HG02884 (cell line): ENCODE measurements at regions not wholly inside any gene's neighbourhood (a gene's known extent, or its start where the extent isn't known, plus 50 kb on each side); places are given as distances from the start of the nearest gene placed in this dataset.
"Not testable (repeated sequence)": the region's sequence is repeated elsewhere in the genome, so short reads cannot be mapped to it uniquely, and the experiment has no call there.

ENCODE experiments used
- ATAC-seq: cut with Tn5 transposase; IDR thresholded peaks from one replicate; pipeline ENCODE4 v1.9.1; 2021; ENCODE audit warnings: mild to moderate bottlenecking, moderate library complexity; ENCODE audit not compliant: unreplicated experiment

DNA sequence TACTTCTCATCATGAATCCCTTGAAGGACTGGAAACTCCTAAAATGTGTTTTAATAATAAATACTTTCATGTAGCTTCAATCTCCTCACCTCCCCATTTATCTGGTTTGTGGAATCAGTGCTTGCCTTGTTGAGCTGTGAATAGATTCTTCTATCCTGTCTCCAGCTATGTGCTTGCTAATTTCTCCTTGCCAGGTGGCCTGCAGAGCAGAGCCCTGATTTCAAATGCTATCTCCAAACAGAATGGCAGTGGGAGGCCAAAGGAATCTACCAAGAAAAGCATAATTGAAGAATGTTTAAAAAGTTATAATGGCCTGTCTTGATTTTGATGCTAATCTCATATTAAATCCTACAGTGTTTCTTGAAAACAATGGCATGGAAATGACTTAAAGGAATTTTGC, 309.3 kb upstream of the CHORDC1 start:
- ATAC-seq = no peak

DNA sequence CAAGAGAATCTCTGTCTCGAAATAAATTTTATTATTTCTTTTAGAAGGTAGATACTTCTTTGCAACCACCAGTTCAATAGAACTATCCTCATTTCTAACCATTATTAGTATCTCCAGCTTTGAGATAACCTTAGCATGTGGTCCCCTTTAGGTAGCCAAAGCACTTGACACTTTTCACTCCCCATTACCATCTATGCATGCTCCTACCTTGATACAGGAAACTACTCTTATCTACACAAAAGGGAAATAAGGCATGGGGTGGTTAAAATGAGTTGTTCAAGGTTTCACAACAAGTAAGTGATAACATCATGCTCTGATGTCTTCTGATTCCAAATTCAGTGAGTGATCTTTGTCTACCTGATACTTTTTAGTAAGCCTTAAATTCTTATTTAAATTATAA, 308.2 kb upstream of the CHORDC1 start:
- ATAC-seq = no peak

DNA sequence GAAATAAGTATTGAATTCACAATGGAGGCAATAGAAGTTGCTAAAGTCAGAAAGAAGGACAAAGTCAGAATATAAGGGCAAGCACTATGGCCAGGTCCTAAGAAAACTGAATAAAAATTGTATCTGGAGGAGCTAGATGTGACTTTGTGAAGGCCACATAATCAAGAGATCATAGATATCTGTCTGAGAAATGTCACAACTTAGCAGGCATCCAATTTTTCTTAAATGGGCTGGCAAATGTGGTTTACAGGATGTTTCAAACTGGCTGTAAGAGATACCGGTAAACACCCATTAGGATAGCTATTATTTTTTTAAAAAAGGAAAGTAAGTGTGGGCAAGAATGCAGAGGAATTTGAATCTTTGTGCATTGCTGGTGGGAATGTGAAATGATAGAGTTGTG, 303.1 kb upstream of the CHORDC1 start:
- ATAC-seq = no peak

DNA sequence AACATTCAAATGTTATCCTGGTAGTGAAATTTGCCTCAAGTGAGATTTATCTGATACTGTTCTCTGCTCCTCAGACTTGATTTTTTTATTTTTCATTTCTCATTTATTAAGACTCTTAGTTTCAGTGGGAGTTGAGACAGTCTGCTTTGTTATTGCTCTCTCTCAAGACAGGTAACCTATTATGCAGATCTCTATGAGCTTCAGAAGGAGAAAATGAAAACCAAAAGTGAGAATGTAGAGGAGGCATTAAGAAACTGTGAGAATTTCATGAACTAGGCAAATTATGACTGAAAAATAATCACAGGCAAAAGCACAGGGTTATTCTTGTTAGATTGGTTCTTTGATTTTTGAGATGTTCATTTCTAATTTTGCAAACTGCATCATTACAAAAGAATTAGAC, 290.0 kb upstream of the CHORDC1 start:
- ATAC-seq = peak; percentile 78

DNA sequence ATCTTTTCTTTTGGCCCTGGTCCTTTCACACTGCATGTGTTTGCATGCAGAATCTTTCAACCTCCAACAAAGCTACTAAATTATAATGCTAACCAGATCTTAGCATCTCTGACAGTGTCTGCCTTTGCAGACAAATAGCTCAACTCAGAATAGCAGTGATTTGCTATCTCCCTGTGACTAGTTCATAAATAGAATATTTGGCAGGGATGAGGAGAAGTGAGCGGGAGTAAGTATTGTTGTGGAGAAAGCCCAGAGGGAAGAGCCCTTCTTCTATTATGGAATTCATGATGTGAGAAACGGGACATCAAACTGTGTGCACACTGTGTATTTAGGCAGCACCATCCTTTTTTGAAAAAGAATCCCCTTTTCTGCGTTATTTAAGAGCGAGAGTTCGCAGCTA, 288.0 kb upstream of the CHORDC1 start:
- ATAC-seq = no peak

DNA sequence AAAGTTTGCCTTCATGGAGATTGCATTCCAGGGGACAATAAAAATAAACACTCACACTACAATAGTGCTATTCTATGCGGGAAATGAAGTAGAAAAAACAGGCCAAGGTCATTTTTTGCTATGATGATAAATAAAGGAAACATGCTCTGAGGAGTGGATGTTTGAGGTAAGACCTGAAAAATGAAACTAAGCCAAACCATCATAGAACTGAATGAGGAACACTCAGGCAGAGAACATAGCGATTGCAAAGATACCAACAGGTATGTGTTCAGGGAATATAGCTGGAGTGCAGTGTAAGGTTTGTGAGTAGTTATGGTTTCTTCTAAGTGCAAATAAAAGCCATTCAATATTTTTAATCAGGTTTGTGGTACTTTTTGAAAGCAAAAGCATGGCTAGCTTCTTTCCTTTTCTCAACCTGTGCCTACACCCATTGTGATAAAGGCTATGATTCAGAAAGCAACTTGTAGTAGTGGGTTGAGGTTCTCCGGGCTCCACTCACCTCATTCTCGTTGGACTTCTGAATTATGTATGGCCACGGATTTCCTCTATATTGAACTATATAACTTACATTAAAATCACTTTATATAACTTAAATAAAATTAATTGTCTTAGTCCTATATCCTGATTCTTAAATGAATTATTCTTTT, 278.2 kb upstream of the CHORDC1 start:
- no peak for ATAC-seq

DNA sequence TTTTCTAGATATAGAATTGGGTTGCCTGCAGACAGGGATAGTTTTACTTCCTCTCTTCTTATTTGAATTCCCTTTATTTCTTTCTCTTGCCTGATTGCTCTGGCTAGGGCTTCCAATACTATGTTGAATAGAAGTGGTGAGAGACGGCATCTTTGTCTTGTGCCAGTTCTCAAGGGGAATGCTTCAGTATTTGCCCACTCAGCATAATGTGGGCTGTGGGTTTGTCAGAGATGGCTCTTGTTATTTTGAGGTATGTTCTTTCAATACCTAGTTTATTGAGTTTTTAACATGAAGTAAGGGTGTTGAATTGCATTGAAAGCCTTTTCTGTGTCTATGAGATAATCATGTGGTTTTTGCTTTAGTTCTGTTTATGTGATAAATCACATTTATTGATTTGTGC, 273.9 kb upstream of the CHORDC1 start:
- no peak for ATAC-seq

DNA sequence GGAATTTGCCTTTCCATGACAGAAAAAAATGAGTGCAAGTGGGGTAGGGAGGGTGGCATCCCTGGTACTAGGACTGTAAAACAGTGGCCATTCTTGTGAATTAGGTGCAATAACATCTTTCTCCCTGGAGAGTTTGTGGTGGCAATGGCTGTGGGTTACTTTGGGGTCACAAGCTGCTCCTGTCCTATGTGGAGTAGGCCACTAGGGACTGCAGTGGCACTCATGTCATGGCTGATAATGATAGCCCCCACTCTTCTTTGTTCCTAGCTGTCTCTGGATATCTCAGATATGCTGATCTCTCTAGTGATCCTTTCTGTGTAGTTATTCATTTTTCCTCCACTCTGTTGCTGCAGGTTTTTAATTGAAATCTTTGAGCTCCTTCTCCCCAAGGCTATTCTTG, 270.5 kb upstream of the CHORDC1 start:
- no peak for ATAC-seq

DNA sequence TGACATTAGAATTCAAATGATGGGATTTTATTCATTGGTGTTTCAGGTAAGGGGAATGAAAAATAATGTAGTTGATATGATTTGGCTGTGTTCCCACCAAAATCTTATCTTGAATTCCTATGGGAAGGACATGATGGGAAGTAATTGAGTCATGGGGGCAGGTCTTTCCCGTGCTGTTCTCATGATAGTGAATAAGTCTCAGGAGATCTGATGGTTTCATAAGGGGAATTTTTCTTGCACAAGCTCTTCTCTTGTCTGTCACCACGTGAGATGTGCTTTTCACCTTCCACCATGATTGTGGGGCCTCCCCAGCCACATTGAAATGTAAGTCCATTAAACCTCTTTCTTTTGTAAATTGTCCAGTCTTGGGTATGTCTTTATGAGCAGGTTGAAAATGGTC, 268.6 kb upstream of the CHORDC1 start:
- no peak for ATAC-seq

DNA sequence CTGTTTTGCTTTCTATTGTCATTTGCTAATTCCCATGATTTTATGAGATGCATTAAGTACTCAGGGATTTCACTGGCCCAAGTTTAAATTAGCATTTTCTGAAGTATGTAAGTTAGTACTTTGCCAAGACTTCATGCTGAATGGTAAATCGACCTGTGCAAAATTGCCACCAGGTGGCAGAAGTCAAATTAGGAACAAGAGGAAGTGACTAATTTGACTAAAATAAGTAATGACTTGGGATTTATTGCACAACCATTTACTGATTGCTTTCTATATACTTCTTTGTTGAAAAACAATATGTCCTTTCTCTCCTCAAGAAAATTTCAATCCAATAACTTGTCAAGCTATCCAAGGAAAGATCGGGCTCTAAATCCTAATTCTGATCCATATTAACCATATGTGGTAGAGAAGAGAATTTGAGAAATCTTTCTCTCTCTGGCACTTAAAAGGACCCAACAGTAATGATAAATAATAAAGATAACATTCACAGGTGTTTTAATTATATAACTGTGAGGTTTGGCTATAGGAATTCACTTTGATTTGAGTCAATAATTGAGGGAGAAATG, 253.7 kb upstream of the CHORDC1 start:
- ATAC-seq = peak; percentile 70

DNA sequence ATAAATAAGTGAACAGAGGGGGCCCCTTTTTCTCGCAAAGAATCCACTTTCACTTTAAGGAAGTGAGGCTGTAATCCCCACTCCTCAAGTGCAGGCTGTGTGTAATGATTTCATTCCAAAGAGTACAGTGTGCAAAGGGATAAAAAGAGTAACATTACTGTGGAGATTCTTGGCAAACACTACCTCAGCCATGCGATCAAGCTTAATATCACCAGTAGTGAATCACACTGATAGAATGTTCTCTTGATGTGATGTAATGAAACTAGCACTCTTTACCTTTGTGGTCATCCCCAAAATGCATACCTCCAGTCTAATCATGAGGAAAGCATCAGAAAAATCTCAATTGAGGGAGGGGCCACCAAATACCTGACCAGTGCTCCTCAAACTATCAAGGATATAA, 246.1 kb upstream of the CHORDC1 start:
- ATAC-seq = no peak

DNA sequence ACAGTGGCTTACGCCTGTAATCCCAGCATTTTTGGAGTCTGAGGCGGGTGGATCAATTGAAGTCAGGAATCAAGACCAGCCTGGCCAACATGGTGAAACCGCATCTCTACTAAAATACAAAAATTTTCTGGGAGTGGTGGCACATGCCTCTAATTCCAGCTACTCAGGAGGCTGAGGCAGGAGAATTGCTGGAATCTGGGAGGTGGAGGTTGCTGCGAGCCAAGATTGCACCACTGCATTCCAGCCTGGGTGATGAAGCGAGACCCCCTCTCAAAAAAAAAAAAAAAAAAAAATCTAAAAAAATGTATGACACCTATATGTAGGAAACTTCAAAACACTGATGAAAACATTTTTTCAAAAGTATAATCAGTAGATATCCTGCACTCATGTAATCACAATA, 242.7 kb upstream of the CHORDC1 start:
- ATAC-seq = no peak

DNA sequence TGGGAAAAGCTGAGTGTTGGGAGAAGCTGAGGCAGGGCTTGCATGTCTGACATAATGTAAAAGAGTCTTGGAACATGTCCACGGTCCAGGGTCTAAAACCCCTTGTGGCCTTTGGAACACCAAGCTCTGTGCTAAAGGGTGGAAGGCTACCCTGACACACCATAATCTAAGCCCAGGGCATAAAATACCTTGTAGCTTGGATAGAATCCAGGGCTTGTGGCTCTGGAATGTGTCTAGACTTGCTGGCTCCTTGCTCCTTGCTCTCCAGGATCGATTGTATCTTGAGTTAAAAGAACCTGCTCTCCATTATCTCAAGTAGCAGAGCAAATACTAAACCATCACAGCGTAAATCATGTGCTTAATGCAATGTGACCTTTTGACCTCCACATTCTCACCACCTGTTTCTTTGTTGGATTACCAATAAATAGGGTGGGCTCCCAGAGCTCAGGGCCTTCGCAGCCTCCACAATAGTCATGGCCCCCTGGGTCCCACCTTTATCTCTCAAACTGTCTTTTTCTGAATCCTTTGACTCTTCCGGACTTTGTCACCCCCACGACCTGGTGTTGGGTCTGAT, 232.6 kb upstream of the CHORDC1 start:
- ATAC-seq = not testable (repeated sequence)

DNA sequence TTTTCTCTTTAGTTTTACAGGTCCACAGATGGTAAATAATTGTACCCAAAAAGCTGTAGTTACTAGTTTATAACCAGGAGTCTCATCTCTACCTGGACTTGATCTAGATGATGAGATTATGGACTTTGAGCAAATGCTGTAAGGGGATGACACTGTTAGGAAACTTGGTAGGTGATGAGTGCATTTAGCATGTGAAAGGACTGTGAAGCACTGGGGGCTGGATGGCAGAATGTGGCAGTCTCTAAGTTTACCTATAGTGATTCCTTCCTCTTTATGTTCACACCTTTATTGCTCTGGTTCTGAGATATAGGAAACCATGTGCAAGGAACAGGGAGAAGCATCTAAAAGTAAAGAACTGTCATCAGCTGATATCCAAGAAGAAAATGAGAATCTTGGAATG, 230.7 kb upstream of the CHORDC1 start:
- no peak for ATAC-seq

DNA sequence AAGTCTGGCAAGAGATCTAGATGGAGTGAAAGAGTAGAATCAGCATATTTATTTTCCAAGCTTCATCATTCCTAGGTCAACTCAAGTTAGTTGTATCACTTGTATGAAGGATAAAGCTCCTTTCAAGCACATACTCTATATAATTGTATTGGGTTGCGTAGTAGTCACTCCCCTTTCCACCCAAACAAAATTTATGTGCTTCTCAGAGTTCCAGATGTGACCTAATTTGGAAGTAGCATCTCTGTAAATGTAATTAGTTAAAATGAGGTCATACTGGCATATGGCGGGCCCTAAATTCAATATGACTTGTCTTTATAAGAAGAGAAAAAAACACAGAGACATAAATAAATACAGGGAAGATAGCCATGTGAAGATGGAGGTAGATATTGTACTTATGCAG, 226.8 kb upstream of the CHORDC1 start:
- ATAC-seq = no peak

DNA sequence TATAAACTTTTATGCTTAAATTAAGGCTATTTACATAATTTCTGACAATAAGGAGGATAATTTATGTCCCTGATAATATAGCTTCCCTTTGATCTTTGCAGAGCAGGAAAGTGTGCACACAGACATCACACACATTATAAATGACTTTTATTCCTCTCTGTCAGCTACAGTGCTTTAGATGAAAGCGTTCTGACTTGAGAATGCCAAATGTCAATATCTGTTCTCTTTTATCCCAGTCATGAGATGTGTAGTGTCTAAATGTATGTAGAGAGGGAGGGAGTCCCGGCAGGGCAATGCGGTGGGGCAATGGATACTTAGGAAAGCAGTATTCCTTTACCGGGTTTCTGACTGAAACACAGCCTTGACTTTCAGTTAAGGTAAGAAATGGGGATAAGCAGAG, 225.4 kb upstream of the CHORDC1 start:
- ATAC-seq = no peak

DNA sequence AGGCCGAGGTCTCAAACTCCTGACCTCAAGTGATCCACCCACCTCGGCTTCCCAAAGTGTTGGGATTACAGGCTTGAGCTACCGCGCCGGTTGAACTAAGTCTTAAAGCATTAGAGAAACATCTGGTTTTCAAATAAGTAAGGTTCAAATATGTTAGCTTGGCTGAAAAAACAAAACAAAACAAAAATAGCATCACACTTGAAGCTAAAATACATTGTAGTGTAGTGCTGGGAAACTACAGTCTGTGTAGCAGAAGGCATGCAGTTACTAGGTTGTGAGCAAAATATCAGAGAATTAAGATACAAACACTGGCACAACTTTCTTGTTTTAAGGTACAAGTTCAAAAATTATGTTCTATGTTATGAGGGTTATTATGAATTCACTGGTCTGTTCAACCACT, 224.8 kb upstream of the CHORDC1 start:
- ATAC-seq = no peak

DNA sequence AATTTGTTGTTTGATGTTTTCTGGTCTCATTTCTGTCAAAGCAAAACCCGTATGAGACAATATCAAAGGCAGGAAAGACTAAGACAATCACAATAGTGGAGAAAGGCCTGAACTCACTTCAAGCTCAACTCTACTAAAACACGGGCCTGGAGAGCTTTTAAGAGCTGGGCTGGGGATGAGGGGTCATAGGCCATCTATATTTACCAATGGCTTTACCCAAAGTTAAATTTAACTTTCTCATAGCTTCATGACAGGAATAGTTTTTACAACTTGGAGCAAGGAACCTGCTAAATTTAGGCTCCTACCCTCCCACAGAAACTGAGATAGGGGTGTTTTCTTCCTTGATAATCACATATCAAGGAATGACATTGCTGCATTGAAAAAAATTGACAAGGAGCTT, 223.4 kb upstream of the CHORDC1 start:
- no peak for ATAC-seq

DNA sequence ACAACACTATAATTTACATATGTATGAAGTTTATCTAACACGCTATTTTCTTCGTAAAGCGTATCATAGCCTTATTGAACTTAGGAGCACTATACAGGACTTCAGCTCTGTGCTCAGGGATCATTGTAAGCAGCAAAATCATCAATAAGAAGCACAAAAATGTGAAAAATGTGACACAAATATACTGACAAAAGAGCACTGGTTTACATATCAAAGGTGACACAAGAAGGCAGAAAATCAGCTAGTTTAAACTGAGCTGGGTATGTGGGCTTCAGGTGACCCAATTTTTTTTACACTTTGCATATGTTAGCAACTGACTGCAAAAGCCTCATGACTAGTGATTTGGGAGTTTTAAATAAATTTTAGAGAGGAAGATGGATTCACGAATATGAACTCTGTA, 215.2 kb upstream of the CHORDC1 start:
- no peak for ATAC-seq

DNA sequence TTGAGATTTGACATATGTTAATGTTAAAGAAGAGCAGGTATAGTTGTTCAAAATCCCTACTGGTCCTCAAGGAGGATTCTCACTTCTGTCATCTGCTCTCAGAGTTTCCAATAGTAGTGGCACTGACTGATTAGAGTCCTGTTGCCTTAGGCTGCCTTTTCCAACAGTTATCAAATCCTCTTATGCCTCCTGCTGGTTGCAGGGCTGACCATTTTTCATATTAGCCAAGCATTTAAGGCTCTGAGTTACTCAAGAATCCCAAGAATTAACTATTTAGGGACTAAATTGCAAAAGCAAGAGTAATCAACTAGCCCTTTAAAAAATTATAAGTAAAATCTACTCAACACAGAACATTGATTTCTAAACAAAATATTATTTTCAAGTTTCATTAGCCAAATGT, 212.0 kb upstream of the CHORDC1 start:
- no peak for ATAC-seq

DNA sequence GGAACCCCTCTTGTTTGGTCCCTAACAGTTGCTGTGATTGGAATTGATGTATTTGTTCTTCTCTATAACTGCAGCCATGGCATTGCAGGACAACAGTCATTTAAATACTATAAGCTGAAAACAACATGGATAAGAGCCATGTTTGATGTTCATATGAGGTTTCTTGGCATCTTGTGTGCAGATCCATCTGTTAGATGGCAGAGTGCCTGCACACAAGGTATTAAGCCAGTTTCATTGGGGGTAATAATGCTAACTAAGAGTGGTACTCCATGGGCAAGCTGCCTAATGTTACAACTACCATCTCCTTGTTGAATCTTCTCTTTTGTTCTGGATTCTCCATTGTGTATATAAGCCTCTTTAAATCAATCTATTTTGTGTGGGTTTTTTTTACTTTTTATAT, 206.0 kb upstream of the CHORDC1 start:
- ATAC-seq = no peak

DNA sequence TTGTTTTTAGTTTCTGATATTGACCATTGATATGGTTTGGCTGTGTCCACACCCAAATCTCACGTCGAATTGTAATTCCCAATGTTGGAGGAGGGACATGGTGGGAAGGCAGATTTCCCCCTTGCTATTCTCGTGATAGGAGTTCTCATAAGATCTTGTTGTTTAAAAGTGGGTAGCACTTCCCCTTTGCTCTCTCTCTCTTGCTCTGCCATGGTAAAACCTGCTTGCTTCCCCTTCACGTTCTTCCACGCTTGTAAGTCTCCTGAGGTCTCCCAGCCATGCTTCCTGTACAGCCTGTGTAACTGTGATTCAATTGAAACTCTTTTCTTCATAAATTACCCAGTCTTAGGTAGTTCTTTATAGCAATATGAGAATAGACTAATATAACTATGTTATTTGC, 203.6 kb upstream of the CHORDC1 start:
- no peak for ATAC-seq

DNA sequence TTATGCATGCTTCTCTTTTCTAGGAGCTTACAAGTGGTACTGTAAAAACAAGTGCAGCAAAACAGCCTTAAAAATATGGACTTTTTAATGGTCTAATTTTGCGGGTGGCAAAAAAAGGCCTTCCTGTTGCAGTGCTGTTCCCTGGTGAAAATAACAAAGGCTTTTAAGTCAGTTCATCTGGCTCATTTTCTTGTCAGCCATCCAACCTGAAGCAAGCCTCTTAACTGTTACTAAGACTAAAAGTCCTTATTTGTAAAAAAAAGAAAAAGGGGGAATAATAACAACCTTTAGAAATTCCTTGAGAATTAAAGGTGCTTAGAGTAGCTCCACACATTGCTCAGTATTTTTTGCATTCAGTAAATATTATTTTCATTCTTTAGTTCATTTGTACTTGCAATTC, 200.5 kb upstream of the CHORDC1 start:
- no peak for ATAC-seq
